GM19240 (cell line): ENCODE measurements at regions not wholly inside any gene's neighbourhood (a gene's known extent, or its start where the extent isn't known, plus 50 kb on each side); places are given as distances from the start of the nearest gene placed in this dataset.
"Not testable (repeated sequence)": the region's sequence is repeated elsewhere in the genome, so short reads cannot be mapped to it uniquely, and the experiment has no call there.

Experiments used
- DNase-seq: peaks from one replicate; pipeline ENCODE4 v3.0.0; 2011; ENCODE audit warnings: low spot score; ENCODE audit not compliant: insufficient read length

DNA sequence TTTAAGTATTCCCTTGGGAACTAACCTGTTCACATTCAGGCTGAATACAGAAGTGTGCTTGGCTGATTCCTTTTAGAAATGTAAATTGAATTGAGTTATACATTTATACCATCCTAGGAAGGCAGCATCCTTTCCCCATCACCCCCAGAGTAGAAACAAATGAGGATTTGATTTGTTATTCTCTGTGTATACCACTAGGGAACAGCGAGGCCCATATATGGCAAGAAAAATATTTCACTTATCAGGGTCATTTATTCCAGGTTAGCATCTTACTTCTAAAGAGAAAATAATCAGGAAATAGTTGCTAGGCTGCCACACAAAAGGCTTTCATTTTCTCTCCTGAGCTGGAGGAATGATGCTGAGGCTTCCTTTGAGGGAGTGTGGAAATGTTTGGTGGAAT, 516.9 kb downstream of the PIK3C3 start:
- no peak for DNase-seq

- no peak for DNase-seq
Measured at GRCh38 chr18:42473611-42474010, 518.6 kb downstream of the PIK3C3 start.

- DNase-seq, result no peak
Measured at GRCh38 chr18:42474577-42474976, 519.5 kb downstream of the PIK3C3 start.

- no peak for DNase-seq
Measured at GRCh38 chr18:42475157-42475556, 520.1 kb downstream of the PIK3C3 start.

- DNase-seq, result no peak
Measured at GRCh38 chr18:42477267-42477666, 522.2 kb downstream of the PIK3C3 start.

- DNase-seq, result no peak
Measured at GRCh38 chr18:42480441-42480840, 525.4 kb downstream of the PIK3C3 start.

DNA sequence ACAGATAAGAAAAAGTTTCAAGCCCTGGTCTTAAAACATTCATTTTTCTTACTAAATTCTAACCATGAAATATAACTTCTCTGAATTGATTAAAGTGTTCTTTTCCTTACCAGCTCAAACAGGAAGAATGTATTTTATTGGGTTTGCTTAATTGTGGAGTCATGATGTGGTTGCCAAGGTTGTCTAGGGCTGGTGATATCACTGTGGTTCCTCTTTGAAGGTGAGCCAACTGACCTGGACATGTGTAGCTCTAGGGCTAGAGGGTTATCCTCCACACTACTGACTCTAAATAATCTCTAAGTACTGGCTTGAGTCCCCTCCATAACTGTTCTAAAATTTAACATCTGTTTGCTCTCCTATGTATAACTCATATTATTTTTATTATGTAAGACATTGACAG, 529.6 kb downstream of the PIK3C3 start:
- DNase-seq, result no peak

GRCh38 chr18:42486271-42486670, 531.2 kb downstream of the PIK3C3 start:
- DNase-seq, result no peak

- no peak for DNase-seq
Measured at GRCh38 chr18:42508683-42509296, 553.8 kb downstream of the PIK3C3 start.

GRCh38 chr18:42509750-42510415, 554.8 kb downstream of the PIK3C3 start:
- no peak for DNase-seq

DNA sequence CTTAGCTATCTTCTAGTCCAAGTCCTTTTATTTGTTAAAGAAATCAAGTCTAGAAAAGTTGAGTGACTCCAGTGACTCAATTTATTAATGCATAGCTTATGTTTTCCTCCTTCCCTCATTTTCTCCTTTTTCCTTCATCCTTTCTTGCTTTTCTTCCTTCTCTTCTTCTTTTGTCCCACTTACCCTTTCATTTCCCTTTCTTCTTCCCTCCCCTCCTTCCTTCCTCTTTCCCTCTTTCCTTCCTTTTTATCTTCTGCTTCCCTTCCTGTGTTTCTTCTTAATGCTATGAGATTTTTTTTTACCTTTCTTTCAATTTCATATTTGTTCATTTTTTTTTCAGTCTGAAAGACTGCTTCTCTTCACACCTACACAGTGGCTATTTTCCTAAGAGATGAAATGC, 555.5 kb downstream of the PIK3C3 start:
- DNase-seq, result no peak

DNA sequence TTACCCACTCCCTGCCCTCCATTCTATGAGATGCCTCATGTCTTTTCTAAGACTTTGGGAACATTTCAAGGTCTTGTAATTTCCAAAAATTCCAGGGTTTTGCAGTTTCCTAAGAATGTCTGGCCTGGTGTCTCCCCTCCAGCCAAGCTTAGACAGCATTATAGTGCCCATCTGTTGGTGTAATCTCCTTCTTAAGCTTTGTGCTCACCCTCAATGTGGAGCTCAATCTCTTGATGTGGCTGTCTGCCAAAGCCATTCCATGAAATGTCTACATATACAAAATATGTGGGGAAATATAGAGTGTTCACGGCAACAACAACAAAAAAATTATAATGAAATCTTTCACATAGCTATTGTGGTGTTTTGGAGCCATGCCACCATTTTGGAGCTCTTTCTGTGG, 558.4 kb downstream of the PIK3C3 start:
- DNase-seq, result no peak

DNA sequence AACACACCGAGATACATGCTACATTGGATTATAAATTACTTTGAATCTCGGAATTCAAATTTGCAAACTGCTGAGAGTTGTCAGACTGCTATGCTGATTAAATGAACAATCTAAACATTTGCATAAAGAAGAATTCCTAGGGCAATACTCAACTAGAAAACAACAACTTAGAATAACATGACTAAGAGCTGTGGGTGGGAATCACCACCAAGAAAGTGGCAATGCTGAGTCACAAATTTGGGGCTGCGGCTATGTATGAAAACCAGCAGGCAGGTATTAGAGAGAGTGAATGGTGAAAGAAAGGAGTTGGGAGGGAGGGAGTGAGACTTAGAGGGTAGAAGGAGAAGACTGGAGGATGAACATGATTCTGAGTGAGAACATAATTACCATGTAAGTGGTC, 559.5 kb downstream of the PIK3C3 start:
- no peak for DNase-seq

- DNase-seq, result no peak
Measured at GRCh38 chr18:42517896-42518295, 562.9 kb downstream of the PIK3C3 start.

GRCh38 chr18:42518331-42518730, 563.3 kb downstream of the PIK3C3 start:
- DNase-seq, result not testable (repeated sequence)

- no peak for DNase-seq
Measured at GRCh38 chr18:42520138-42520537, 565.1 kb downstream of the PIK3C3 start.

GRCh38 chr18:42525905-42526304, 570.9 kb downstream of the PIK3C3 start:
- no peak for DNase-seq

DNA sequence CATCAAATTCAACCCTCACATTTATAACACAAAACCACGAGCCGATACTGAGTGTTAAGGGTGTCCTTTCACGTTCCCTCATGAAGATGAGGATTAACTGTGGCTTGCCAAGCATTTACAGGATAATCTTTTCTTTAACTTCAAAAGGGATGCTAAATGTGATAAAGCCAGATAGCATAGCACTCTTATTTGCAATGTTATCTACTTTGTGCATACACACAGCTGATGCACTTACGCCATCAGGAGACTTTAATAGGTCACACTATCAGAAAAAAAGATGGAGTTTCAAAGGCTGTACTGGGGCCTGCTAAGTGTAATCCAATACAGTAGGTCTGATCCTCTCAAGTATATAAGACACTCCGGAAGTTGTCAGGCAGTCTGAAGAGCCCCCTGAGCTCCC, 572.7 kb downstream of the PIK3C3 start:
- DNase-seq, result no peak

DNA sequence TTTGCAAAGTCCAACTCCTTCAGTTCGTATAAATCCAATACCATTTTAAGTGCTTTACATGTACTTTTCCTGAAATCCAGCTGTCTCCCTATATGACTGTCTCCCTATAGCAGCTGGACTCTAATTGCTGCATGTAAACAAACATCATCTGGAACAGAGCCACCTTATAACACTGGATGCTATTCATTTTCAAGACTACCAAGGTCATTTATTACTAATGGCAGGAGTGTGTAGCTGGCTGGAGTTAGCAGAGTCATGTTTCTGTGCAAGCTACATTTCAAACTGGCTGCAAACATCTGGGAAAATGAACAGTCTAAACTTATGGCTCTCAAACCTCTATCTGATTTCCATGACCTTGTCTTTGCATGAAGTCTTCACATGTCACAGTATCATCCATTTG, 575.2 kb downstream of the PIK3C3 start:
- DNase-seq, result no peak

- no peak for DNase-seq
Measured at GRCh38 chr18:42532119-42532518, 577.1 kb downstream of the PIK3C3 start.

- DNase-seq, result no peak
Measured at GRCh38 chr18:42533009-42533575, 578.1 kb downstream of the PIK3C3 start.

- no peak for DNase-seq
Measured at GRCh38 chr18:42533616-42534015, 578.6 kb downstream of the PIK3C3 start.

DNA sequence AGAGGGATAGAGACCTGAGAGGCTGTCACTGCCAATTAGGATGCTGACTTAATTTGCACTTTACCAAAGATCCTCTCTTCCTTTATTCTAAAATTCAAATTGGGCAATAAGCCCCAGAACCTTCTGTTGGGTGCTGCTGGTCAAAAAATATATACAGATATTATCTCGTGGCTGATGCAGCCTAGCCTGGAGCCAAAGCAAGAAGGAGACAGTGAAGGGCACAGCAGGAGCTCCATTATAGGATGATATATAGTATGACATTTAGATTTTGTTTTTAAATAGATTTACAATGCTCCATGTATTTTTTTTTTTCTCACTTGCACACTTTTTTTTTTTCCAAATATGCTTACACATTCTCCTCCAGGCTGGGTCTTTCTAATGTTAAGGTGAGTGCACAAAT, 579.3 kb downstream of the PIK3C3 start:
- no peak for DNase-seq
